GDM1 (cell line): ENCODE measurements at regions not wholly inside any gene's neighbourhood (a gene's known extent, or its start where the extent isn't known, plus 50 kb on each side); places are given as distances from the start of the nearest gene placed in this dataset.

Experiments
- DNase-seq: peaks from one replicate; lab custom pipeline; 2025; lab: John Stamatoyannopoulos, UW

- DNase-seq: no peak
Observed at GRCh38 chr22:48536541-48537342, 1290.9 kb downstream of the BRD1 start.

GRCh38 chr22:48535868-48536540, 1291.7 kb downstream of the BRD1 start:
- no peak for DNase-seq

- no peak for DNase-seq
Observed at GRCh38 chr22:48534395-48534958, 1293.2 kb downstream of the BRD1 start.

DNA sequence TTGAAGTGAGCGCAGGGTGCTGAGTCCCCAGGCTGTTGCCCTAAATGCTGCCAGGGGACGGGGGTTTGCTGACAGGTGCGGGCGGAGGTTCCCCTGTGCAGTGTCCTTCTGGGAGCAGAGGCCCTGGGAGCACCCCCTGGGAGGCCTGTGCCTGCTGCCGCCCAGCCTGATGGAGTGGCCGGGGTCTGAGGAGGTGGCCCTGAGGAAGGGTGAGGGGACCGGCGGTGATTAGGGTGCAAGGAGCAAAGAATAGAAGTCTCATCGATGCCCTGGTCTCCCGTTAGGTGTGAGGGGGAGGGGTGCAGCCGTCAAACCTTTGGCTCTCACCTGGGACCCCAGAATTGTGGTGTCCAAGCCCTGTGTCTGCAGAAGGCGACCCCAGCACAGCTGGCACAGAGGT, 1294.7 kb downstream of the BRD1 start:
- DNase-seq: no peak

GRCh38 chr22:48531761-48532435, 1295.8 kb downstream of the BRD1 start:
- DNase-seq: no peak

GRCh38 chr22:48531108-48531507, 1296.6 kb downstream of the BRD1 start:
- no peak for DNase-seq

DNA sequence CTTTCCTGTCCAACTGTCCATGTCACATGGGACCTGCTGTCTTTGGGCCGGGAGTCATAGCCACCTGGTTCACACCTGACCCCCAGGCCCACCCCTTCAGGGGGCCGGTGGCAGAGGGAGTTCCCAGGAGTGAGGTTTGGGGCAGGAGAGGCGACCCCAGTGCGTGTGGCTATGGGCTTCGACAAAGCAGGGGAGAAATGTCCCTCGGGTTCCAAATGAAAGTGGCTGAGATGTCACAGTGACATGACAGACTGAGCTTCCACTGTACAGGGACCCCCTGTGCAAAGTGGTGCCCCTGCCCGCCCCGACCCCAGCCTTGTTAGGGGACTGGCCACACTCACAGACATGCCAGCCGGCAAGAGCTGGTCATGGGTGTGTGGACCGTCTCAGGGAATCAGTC, 1297.0 kb downstream of the BRD1 start:
- DNase-seq: no peak

DNA sequence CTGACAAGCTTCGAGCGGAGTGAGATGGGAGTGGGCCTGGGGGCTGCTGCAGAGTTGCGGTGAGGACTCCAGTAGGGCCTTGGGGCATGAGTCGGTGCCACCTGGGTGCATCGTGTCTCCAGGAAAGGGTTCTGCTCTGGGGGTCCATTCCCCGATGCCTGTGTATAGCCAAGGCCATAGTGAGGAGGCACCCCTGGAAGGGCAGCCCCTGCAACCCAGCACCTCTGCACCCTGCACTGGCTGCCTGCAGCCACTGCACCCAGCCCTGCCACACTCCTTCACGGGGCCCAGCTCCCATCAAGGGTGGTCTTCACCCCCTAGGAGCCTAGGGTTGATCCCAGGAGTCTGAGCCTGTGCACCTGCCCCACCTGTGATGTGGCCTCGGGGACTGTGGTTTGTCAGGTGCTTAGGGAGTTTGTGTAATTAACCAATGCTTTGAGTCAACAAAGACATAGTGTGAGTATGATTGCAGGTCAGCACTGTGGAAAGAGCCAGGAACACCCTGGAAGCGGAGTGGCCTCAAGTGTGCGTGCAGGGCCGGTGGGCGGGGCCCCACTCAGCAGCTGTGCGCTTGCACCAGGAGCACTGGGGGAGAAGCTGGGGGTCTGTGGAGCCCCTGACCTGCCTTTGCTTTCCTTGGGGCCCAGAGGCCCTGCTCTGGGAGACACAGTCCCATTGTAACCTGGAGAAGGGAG, 1299.3 kb downstream of the BRD1 start:
- DNase-seq: no peak

GRCh38 chr22:48523761-48524160, 1303.9 kb downstream of the BRD1 start:
- no peak for DNase-seq

DNA sequence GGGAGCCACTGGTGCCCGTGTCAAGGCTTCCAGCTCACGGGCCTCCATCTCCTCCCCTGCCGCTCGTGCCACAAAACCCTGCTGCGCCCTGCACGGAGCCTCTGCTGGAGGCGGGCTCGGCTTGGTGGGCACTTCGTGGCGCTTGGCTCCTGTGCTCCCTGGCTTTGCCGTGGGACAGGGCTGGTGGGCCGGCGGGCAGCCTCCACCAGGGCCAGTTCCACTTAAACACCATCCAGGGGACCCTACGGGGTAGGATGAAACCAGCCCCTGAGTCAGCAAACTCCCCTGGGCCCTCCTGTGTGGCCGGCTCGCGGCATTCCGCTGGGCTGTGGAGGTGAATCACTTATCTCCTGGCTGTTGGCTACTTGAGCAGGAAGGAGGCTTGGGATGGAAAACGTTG, 1304.6 kb downstream of the BRD1 start:
- DNase-seq: no peak

DNA sequence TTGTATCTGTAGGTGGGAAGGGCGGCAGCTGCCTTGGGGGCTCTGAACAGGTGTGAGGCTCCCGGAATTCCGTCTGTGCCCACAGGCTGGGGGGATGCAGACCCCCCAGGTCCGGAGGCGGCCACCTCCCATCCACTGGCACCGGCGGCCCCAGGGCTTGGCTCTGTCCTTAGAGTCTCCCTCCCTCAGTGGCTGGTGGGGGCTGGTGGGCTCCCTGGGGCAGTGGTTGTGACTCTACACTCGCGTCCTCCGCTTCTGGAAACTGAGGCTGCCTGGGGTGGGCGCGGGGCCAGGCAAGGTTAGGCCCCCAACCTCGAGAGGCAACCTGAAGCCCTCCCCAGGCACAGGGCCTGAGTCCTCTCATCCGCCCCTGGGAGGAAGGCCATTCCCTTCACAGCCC, 1305.4 kb downstream of the BRD1 start:
- DNase-seq: no peak

- no peak for DNase-seq
Observed at GRCh38 chr22:48520884-48521588, 1306.6 kb downstream of the BRD1 start.

GRCh38 chr22:48520207-48520606, 1307.5 kb downstream of the BRD1 start:
- no peak for DNase-seq

- no peak for DNase-seq
Observed at GRCh38 chr22:48517039-48518030, 1310.3 kb downstream of the BRD1 start.

DNA sequence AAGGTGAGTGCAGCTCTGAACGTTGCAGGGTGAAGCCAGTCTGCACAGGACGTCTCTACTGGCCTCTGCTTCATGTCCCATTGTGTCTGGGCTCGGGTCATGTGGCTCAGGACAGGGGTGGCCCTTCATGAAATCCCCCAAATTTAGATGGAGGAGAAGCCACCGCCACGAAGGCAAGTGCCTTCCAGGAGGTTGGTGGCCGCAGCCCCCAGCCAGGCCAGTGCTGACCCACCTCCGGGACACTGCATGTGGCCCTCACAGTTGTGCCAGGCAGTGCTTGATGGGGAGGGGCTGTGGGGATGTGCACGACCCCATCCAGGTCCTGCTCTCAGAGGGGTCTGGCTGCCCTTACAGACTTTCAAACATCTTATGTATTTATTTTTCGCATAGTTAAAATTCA, 1311.1 kb downstream of the BRD1 start:
- DNase-seq: no peak

DNA sequence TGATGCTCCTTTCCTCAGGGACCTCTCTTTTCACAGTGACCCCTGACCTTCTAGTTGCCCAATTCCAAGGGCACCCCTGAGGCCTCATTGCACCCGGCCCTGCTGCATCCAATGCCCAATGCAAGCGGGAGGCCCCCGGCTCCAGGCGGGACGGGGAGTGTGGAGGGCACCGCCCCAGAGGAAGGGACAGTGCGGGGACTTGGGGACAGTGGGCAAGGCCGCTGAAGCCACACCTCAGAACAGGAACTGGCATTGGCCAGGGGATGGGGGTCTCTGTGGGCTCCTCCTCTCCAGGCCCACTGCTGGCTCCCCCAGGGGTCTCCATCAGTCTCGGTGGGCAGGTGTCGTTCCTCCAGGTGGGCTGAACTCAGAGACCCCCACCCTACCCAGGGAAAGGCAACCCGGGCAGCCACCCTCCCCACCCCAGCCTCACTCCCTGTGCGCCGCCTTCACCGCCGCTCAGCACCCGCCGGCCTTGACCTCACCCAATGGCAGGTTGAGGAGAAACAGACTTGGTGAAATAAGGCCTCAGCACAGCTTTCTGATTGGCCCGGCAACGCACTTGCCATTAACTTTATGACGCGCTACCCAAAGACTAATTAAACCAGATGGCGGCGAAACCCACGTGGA, 1312.0 kb downstream of the BRD1 start:
- DNase-seq: no peak

GRCh38 chr22:48513929-48514328, 1313.7 kb downstream of the BRD1 start:
- DNase-seq: no peak

GRCh38 chr22:48513446-48513845, 1314.2 kb downstream of the BRD1 start:
- DNase-seq: no peak

DNA sequence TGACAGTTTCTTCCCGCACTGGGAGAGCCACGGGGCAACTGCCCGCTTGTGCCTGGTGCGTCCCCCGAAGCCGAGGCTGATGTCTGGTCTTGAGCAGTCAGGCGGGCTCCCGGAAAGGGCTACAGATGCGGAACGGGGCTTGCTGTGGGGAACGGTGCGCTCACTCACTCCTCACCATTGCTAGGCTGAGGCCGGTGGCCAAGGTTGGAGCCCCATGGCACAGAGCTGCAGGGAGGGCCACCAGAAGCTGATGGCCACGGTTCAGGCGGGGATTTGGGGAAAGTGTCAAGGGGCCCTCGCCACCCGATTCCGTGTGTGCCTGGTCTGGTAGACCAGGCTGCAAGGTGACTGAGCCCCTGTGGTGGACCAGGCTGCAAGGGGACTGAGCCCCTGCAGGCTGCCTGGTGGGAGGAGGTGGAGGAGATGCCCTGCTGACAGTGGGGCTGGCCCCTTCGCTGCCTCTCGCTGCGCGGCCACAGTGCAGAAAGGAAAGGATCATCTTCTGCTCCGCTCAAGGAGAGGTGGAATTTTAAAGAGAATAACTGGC, 1315.8 kb downstream of the BRD1 start:
- no peak for DNase-seq
